HepG2 (cell line): ENCODE measurements at regions not wholly inside any gene's neighbourhood (a gene's known extent, or its start where the extent isn't known, plus 50 kb on each side); places are given as distances from the start of the nearest gene placed in this dataset.

ENCODE experiments used
- ATAC-seq: fragments of 200-7000 bp; cut with Tn5 transposase; 3 replicates; pipeline ENCODE4 v1.9.1; 2020; ENCODE audit warnings: mild to moderate bottlenecking, moderate library complexity
- BruUV-seq: library from RNA; stranded (reverse); fragments of 400-500 nt; replicated peaks from 2 replicates; lab custom pipeline; 2021; lab: Mats Ljungman, UMichigan
- CTCF ChIA-PET: fragments of 300-600 bp; formaldehyde crosslinking; extraction: SDS; loops from one replicate; lab custom pipeline; 2021; ENCODE audit warnings: low total read pairs, inconsistent platforms, low intra/inter-chr PET ratio; lab: Yijun Ruan, JAX
- POLR2A ChIA-PET: fragments of 350-600 bp; sonication (Branson Sonifier 250); formaldehyde crosslinking; loops from one replicate; lab custom pipeline; 2020; ENCODE audit warnings: antibody characterized with exemption, inconsistent platforms; lab: Yijun Ruan, JAX
- DNase-seq: peaks from one replicate; pipeline ENCODE4 v3.0.0-alpha.2; 2015; ENCODE audit warnings: low spot score
- FAIRE-seq: peaks from 3 replicates; lab custom pipeline; 2011; peaks lifted over from hg19 to GRCh38; lab: Jason Lieb, UNC
- H2AFZ ChIP-seq: one replicate; pipeline ENCODE4 v1.6.1; 2011; ENCODE audit warnings: low read length, inconsistent platforms
- H3K27ac ChIP-seq: fragments of 300-600 bp; 3 replicates; pipeline ENCODE4 v1.8.0; 2011; ENCODE audit warnings: mixed run types, mild to moderate bottlenecking, mixed read lengths, low read length, inconsistent platforms; ENCODE audit not compliant: insufficient read depth; ENCODE audit errors: extremely low read length
- H3K27me3 ChIP-seq, 2 experiments: fragments of 200-600 bp in 1 of 2; 2 replicates in 1 of 2; 3 replicates in 1 of 2; pipeline versions ENCODE4 v1.6.0 to v1.8.0; 2011; ENCODE audit warnings: low read length in 2 of 2, mild to moderate bottlenecking in 2 of 2, moderate library complexity in 2 of 2, inconsistent platforms in 1 of 2; ENCODE audit not compliant: insufficient read depth in 2 of 2, control insufficient read depth in 1 of 2
- H3K36me3 ChIP-seq, 2 experiments: fragments of 200-600 bp in 1 of 2; replicated peaks in 1 of 2; 2 replicates in 1 of 2; 3 replicates in 1 of 2; pipeline versions ENCODE4 v1.5.1 to v1.8.0; 2011; ENCODE audit warnings: low read length in 2 of 2, inconsistent platforms in 1 of 2; ENCODE audit not compliant: insufficient read depth in 2 of 2, control insufficient read depth in 1 of 2
- H3K4me1 ChIP-seq: 2 replicates; pipeline ENCODE4 v1.5.1; 2012; ENCODE audit warnings: low read length, inconsistent platforms; ENCODE audit not compliant: insufficient read depth
- H3K4me2 ChIP-seq: 2 replicates; pipeline ENCODE4 v1.6.0; 2011; ENCODE audit warnings: low read depth, low read length, inconsistent platforms
- H3K4me3 ChIP-seq, 3 experiments: fragments of 200-600 bp in 1 of 3; sonication (generic), shearing (Covaris generic) in 1 of 3; replicated peaks in 1 of 3; 2 replicates each; pipeline ENCODE4 v1.5.1; 2011 to 2016; ENCODE audit warnings: low read length in 3 of 3, inconsistent platforms in 2 of 3, low read depth in 2 of 3, mild to moderate bottlenecking in 2 of 3, control low read depth in 1 of 3, mixed read lengths in 1 of 3; ENCODE audit not compliant: insufficient read depth in 1 of 3
- H3K79me2 ChIP-seq: one replicate; pipeline ENCODE4 v1.6.1; 2011; ENCODE audit warnings: low read length, inconsistent platforms; ENCODE audit not compliant: insufficient read depth
- H3K9ac ChIP-seq: 2 replicates; pipeline ENCODE4 v1.6.0; 2011; ENCODE audit warnings: mild to moderate bottlenecking, low read depth, low read length, inconsistent platforms; ENCODE audit not compliant: insufficient read depth
- H3K9me3 ChIP-seq: 2 replicates; pipeline ENCODE4 v1.5.1; 2012; ENCODE audit warnings: mild to moderate bottlenecking, low read length
- H4K20me1 ChIP-seq: 2 replicates; pipeline ENCODE4 v1.6.0; 2011; ENCODE audit warnings: inconsistent platforms, mild to moderate bottlenecking, low read length, moderate library complexity; ENCODE audit not compliant: insufficient read depth
- CHCHD3 ChIP-seq: sonication (generic); formaldehyde crosslinking; IDR thresholded peaks from 2 replicates; pipeline ENCODE4 v1.8.0; 2022; ENCODE audit warnings: mild to moderate bottlenecking, missing genetic modification reagents, moderate library complexity
- CREB1 ChIP-seq, 2 experiments: fragments of 450-650 bp in 1 of 2; IDR thresholded peaks; 2 replicates each; pipeline ENCODE4 v1.6.1; 2016 to 2017; ENCODE audit warnings: control low read depth in 1 of 2, mild to moderate bottlenecking in 1 of 2, missing compliant biosample characterization in 1 of 2, missing genetic modification characterization in 1 of 2
- E2F2 ChIP-seq: sonication (generic); formaldehyde crosslinking; IDR thresholded peaks from 2 replicates; pipeline ENCODE4 v1.4.0; 2020; ENCODE audit warnings: missing genetic modification reagents, borderline replicate concordance
- GATAD2A ChIP-seq: IDR thresholded peaks from 2 replicates; pipeline ENCODE4 v1.6.1; 2016
- IKZF4 ChIP-seq: sonication (generic); formaldehyde crosslinking; IDR thresholded peaks from 2 replicates; pipeline ENCODE4 v1.5.1; 2020; ENCODE audit warnings: borderline replicate concordance, mild to moderate bottlenecking, low read depth, missing genetic modification reagents; ENCODE audit errors: not compliant biosample characterization
- MIER2 ChIP-seq: IDR thresholded peaks from 2 replicates; pipeline ENCODE4 v1.6.1; 2016; ENCODE audit warnings: missing biosample characterization, missing genetic modification reagents
- MTA1 ChIP-seq: sonication (generic); formaldehyde crosslinking; IDR thresholded peaks from 2 replicates; pipeline ENCODE4 v1.4.0; 2020; ENCODE audit warnings: missing genetic modification reagents, mild to moderate bottlenecking, borderline replicate concordance
- NAIF1 ChIP-seq: sonication (generic); formaldehyde crosslinking; IDR thresholded peaks from 2 replicates; pipeline ENCODE4 v1.5.0; 2020; ENCODE audit warnings: mild to moderate bottlenecking, missing genetic modification reagents, borderline replicate concordance
- RORA ChIP-seq: sonication (generic); formaldehyde crosslinking; IDR thresholded peaks from 2 replicates; pipeline ENCODE4 v1.5.0; 2020; ENCODE audit warnings: mild to moderate bottlenecking, missing genetic modification reagents, moderate library complexity
- SNAI1 ChIP-seq: sonication (generic); formaldehyde crosslinking; IDR thresholded peaks from 2 replicates; pipeline ENCODE4 v1.5.0; 2020; ENCODE audit warnings: mild to moderate bottlenecking, missing genetic modification reagents, borderline replicate concordance
- SP2 ChIP-seq: sonication (generic); formaldehyde crosslinking; IDR thresholded peaks from 2 replicates; pipeline ENCODE4 v1.5.1; 2020; ENCODE audit warnings: mild to moderate bottlenecking, missing genetic modification reagents
- SRSF1 ChIP-seq: fragments of 200-400 bp; formaldehyde crosslinking; optimal IDR thresholded peaks from 2 replicates; pipeline ENCODE3; 2017; ENCODE audit warnings: mild to moderate bottlenecking, low read depth, low read length, moderate library complexity
- ZMAT5 ChIP-seq: sonication (generic); formaldehyde crosslinking; IDR thresholded peaks from 2 replicates; pipeline ENCODE4 v1.5.0; 2020; ENCODE audit warnings: mild to moderate bottlenecking, low read depth, missing genetic modification reagents, borderline replicate concordance
- ZNF260 ChIP-seq: sonication (generic); formaldehyde crosslinking; IDR thresholded peaks from 2 replicates; pipeline ENCODE4 v1.4.0; 2020; ENCODE audit warnings: missing genetic modification reagents, low read depth, mild to moderate bottlenecking, borderline replicate concordance
- ZNF317 ChIP-seq: sonication (generic); formaldehyde crosslinking; IDR thresholded peaks from 2 replicates; pipeline ENCODE4 v1.5.0; 2020; ENCODE audit warnings: mild to moderate bottlenecking, missing genetic modification reagents
- ZNF496 ChIP-seq: sonication (generic); formaldehyde crosslinking; IDR thresholded peaks from 2 replicates; pipeline ENCODE4 v1.8.1; 2023; ENCODE audit warnings: mild to moderate bottlenecking, moderate library complexity, missing genetic modification reagents; ENCODE audit not compliant: insufficient replicate concordance
- ZNF709 ChIP-seq: sonication (generic); formaldehyde crosslinking; IDR thresholded peaks from 2 replicates; pipeline ENCODE4 v1.5.0; 2020; ENCODE audit warnings: mild to moderate bottlenecking, missing genetic modification reagents
- ZNF713 ChIP-seq: sonication (generic); formaldehyde crosslinking; IDR thresholded peaks from 2 replicates; pipeline ENCODE4 v1.4.0; 2020; ENCODE audit warnings: mild to moderate bottlenecking, missing genetic modification reagents
- whole genome bisulfite sequencing: methylation state at CpG from one replicate; pipeline ENCODE4 v1.1.6; 2017; ENCODE audit warnings: low lambda C conversion rate; 5-methylcytosine and 5-hydroxymethylcytosine counted together
- in situ Hi-C: cut with HindIII; loops from 2 replicates; pipeline ENCODE4 v1.10.0; 2017; ENCODE audit warnings: low pct_unique_long_range_greater_than_20kb; ENCODE audit not compliant: extremely low pct_ligation_motif_present
- intact Hi-C: fragments of 100-400 bp; cut with micrococcal nuclease; formaldehyde crosslinking; loops from one replicate; pipeline ENCODE4 v1.10.0; 2022; ENCODE audit not compliant: unreplicated experiment

GRCh38 chr3:88677298-88677697 lies 430.1 kb upstream of the EPHA3 start:
- no peak overlapping the region for H2AFZ ChIP-seq
- ChIA-PET CTCF (no interaction called here), POLR2A (no interaction called here)
- no peaks in the 10 kb centered on the region for H3K36me3 ChIP-seq
- H3K79me2 ChIP-seq, result no peaks in the 10 kb centered on the region
- 6% methylated on average over 1 of the region's 1 CpG for WGBS
- no peak overlapping the region for H3K4me2 ChIP-seq
- ATAC-seq, result no peak
- H3K27ac ChIP-seq, result no peak overlapping the region
- no peak overlapping the region for H3K9ac ChIP-seq
- no peak for FAIRE-seq
- H4K20me1 ChIP-seq, result no peaks in the 10 kb centered on the region
- no peak for DNase-seq
- H3K4me1 ChIP-seq, result no peaks in the 10 kb centered on the region
- no TSS peak for BruUV-seq
- TF ChIP-seq CREB1 (IDR thresholded peaks at IDR 0.05), result no peak
- no peak for TF ChIP-seq CREB1 (CRISPR knock-in tag; IDR thresholded peaks at IDR 0.05)
- no peaks in the 10 kb centered on the region for H3K9me3 ChIP-seq
- H3K27me3 ChIP-seq, result no peaks in the 10 kb centered on the region; a peak in 1 of 5 replicates
- intact Hi-C loops (no loop called here), in situ Hi-C loops (no loop called here)
- H3K4me3 ChIP-seq, result no peak overlapping the region

- H3K4me1 ChIP-seq, result no peaks in the 10 kb centered on the region
- no peaks in the 10 kb centered on the region for H3K36me3 ChIP-seq
- no peak overlapping the region for H2AFZ ChIP-seq
- no peak overlapping the region for H3K27ac ChIP-seq
- no peak overlapping the region for H3K4me3 ChIP-seq
- FAIRE-seq, result no peak
- intact Hi-C loops, result no loop called here
- POLR2A ChIA-PET, result no interaction called here
- CTCF ChIA-PET, result no interaction called here
- ATAC-seq, result no peak
- H4K20me1 ChIP-seq, result no peaks in the 10 kb centered on the region
- no peaks in the 10 kb centered on the region for H3K79me2 ChIP-seq
- no peaks in the 10 kb centered on the region for H3K9me3 ChIP-seq
- no peak for DNase-seq
- no peak overlapping the region for H3K4me2 ChIP-seq
- BruUV-seq, result no TSS peak
- WGBS, result 0% methylated on average over 3 of the region's 3 CpGs
- no peak overlapping the region for H3K9ac ChIP-seq
- no peaks in the 10 kb centered on the region; a peak in 1 of 5 replicates for H3K27me3 ChIP-seq
- in situ Hi-C loops, result no loop called here
- no peak for TF ChIP-seq ZMAT5
- TF ChIP-seq ZNF709 (CRISPR knock-in tag), result no peak
- TF ChIP-seq MTA1 (CRISPR knock-in tag), result no peak
- TF ChIP-seq SRSF1, result no peak
- no peak for TF ChIP-seq E2F2 (CRISPR knock-in tag)
- no peak for TF ChIP-seq ZNF260 (CRISPR knock-in tag)
- TF ChIP-seq SNAI1 (CRISPR knock-in tag), result no peak
- no peak for TF ChIP-seq ZNF496
- TF ChIP-seq ZNF713 (CRISPR knock-in tag), result no peak
- no peak for TF ChIP-seq NAIF1 (CRISPR knock-in tag)
- no peak for TF ChIP-seq GATAD2A
- no peak for TF ChIP-seq MIER2
- no peak for TF ChIP-seq IKZF4 (CRISPR knock-in tag)
- no peak for TF ChIP-seq SP2 (CRISPR knock-in tag)
- no peak for TF ChIP-seq RORA
- no peak for TF ChIP-seq ZNF317
- no peak for TF ChIP-seq CHCHD3 (CRISPR knock-in tag)
These were observed 428.7 kb upstream of the EPHA3 start for GRCh38 chr3:88678747-88679146.
